ENCODE measurements at regions not wholly inside any gene's neighbourhood (a gene's known extent, or its start where the extent isn't known, plus 50 kb on each side); places are given as distances from the start of the nearest gene placed in this dataset.

DNA sequence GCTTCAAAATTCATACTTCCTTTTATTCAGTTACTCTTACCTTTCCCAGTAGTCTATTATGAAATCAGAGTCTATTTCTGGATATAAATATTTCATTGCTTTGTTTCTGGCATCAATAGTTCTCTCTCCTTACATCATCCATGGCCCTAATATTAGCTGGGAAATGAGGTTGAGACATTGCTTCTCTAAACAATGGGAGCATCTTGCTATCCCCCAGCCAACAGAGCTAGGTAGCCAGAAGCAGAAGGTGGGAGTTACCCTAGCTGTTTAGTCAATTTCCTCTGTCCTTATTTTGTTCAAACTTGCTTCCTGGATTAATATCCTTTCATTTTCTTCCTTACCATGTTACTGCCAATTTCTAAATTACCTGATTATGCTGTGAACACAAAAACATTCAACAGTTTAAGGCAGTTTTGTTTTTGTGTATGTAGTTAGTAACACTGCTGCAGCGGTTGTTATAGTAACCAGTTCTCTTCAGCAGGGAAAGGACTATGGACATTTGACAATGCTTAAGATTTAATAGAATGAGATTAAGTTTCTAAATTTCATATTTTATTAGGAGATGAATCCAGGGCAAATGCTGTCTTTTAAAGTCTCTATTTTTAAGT is 160.5 kb upstream of the KCNJ3 start:
- TF ChIP-seq, protein P1, sequence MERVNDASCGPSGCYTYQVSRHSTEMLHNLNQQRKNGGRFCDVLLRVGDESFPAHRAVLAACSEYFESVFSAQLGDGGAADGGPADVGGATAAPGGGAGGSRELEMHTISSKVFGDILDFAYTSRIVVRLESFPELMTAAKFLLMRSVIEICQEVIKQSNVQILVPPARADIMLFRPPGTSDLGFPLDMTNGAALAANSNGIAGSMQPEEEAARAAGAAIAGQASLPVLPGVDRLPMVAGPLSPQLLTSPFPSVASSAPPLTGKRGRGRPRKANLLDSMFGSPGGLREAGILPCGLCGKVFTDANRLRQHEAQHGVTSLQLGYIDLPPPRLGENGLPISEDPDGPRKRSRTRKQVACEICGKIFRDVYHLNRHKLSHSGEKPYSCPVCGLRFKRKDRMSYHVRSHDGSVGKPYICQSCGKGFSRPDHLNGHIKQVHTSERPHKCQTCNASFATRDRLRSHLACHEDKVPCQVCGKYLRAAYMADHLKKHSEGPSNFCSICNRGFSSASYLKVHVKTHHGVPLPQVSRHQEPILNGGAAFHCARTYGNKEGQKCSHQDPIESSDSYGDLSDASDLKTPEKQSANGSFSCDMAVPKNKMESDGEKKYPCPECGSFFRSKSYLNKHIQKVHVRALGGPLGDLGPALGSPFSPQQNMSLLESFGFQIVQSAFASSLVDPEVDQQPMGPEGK (CRISPR knock-in tag; IDR thresholded peaks at IDR 0.05; ENCODE audit: borderline replicate concordance): no peak
- TF ChIP-seq, protein P2, sequence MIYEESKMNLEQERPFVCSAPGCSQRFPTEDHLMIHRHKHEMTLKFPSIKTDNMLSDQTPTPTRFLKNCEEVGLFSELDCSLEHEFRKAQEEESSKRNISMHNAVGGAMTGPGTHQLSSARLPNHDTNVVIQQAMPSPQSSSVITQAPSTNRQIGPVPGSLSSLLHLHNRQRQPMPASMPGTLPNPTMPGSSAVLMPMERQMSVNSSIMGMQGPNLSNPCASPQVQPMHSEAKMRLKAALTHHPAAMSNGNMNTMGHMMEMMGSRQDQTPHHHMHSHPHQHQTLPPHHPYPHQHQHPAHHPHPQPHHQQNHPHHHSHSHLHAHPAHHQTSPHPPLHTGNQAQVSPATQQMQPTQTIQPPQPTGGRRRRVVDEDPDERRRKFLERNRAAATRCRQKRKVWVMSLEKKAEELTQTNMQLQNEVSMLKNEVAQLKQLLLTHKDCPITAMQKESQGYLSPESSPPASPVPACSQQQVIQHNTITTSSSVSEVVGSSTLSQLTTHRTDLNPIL (CRISPR knock-in tag; IDR thresholded peaks at IDR 0.05; ENCODE audit: low read depth): no peak
- TF ChIP-seq ARNTL (CRISPR knock-in tag; IDR thresholded peaks at IDR 0.05; ENCODE audit: borderline replicate concordance, low read depth) (no peak), CSDC2 (CRISPR knock-in tag; IDR thresholded peaks at IDR 0.05) (no peak), TCF4 (CRISPR knock-in tag; IDR thresholded peaks at IDR 0.05; ENCODE audit: borderline replicate concordance) (no peak), OSR1 (CRISPR knock-in tag; IDR thresholded peaks at IDR 0.05) (no peak), TOX (CRISPR knock-in tag; IDR thresholded peaks at IDR 0.05; ENCODE audit: borderline replicate concordance) (no peak), RARB (CRISPR knock-in tag; IDR thresholded peaks at IDR 0.05) (no peak), ZNF8 (CRISPR knock-in tag; IDR thresholded peaks at IDR 0.05) (no peak), ZFP3 (CRISPR knock-in tag; IDR thresholded peaks at IDR 0.05) (no peak), ZFP30 (CRISPR knock-in tag; IDR thresholded peaks at IDR 0.05) (no peak), PPARA (CRISPR knock-in tag; IDR thresholded peaks at IDR 0.05; ENCODE audit: borderline replicate concordance) (no peak)
- TF ChIP-seq, protein P3, sequence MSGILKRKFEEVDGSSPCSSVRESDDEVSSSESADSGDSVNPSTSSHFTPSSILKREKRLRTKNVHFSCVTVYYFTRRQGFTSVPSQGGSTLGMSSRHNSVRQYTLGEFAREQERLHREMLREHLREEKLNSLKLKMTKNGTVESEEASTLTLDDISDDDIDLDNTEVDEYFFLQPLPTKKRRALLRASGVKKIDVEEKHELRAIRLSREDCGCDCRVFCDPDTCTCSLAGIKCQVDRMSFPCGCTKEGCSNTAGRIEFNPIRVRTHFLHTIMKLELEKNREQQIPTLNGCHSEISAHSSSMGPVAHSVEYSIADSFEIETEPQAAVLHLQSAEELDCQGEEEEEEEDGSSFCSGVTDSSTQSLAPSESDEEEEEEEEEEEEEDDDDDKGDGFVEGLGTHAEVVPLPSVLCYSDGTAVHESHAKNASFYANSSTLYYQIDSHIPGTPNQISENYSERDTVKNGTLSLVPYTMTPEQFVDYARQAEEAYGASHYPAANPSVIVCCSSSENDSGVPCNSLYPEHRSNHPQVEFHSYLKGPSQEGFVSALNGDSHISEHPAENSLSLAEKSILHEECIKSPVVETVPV (CRISPR knock-in tag; IDR thresholded peaks at IDR 0.05): no peak

All from SK-N-SH treated with all-trans-retinoic acid at 6 μM for 48 hours (cell line).